DOHH2 (cell line): ENCODE measurements at regions not wholly inside any gene's neighbourhood (a gene's known extent, or its start where the extent isn't known, plus 50 kb on each side); places are given as distances from the start of the nearest gene placed in this dataset.

ENCODE experiments used
- H3F3A ChIP-seq: fragments of 200-600 bp; sonication (generic), shearing (Covaris generic); 2 replicates; pipeline ENCODE4 v1.6.0; 2016; ENCODE audit warnings: antibody characterized with exemption, mild to moderate bottlenecking; ENCODE audit not compliant: control insufficient read depth, insufficient read depth
- H3K27ac ChIP-seq: fragments of 200-600 bp; sonication (generic); 2 replicates; pipeline ENCODE4 v1.5.1; 2014; ENCODE audit warnings: low read depth, mild to moderate bottlenecking, low read length, moderate library complexity
- H3K27me3 ChIP-seq: fragments of 200-600 bp; sonication (generic); 2 replicates; pipeline ENCODE4 v1.6.1; 2014; ENCODE audit warnings: mild to moderate bottlenecking, low read length, mixed read lengths; ENCODE audit not compliant: control insufficient read depth
- H3K36me3 ChIP-seq: fragments of 200-600 bp; sonication (generic); 2 replicates; pipeline ENCODE4 v1.6.1; 2014; ENCODE audit warnings: mild to moderate bottlenecking, low read length, moderate library complexity, mixed read lengths; ENCODE audit not compliant: control insufficient read depth
- H3K4me1 ChIP-seq: fragments of 200-600 bp; sonication (generic); 2 replicates; pipeline ENCODE4 v1.6.1; 2014; ENCODE audit warnings: mild to moderate bottlenecking, low read length, mixed read lengths; ENCODE audit not compliant: control insufficient read depth
- H3K4me2 ChIP-seq: fragments of 200-600 bp; sonication (generic); 2 replicates; pipeline ENCODE4 v1.6.0; 2014; ENCODE audit warnings: mild to moderate bottlenecking, low read length, moderate library complexity
- H3K4me3 ChIP-seq: fragments of 200-600 bp; sonication (generic); 2 replicates; pipeline ENCODE4 v1.5.1; 2014; ENCODE audit warnings: mild to moderate bottlenecking, low read length, mixed read lengths
- H3K79me2 ChIP-seq: fragments of 200-600 bp; sonication (generic); 2 replicates; pipeline ENCODE4 v1.6.1; 2014; ENCODE audit warnings: mild to moderate bottlenecking, low read length, mixed read lengths; ENCODE audit not compliant: control insufficient read depth
- H3K9me2 ChIP-seq: fragments of 200-600 bp; sonication (generic); replicated peaks from 2 replicates; pipeline ENCODE4 v1.6.1; 2014; ENCODE audit warnings: mild to moderate bottlenecking, low read length, mixed read lengths; ENCODE audit not compliant: control insufficient read depth
- H3K9me3 ChIP-seq: fragments of 200-600 bp; sonication (generic); 2 replicates; pipeline ENCODE4 v1.6.1; 2014; ENCODE audit warnings: antibody characterized with exemption, low read length, mixed read lengths; ENCODE audit not compliant: control insufficient read depth, insufficient read depth
- H4K20me1 ChIP-seq: fragments of 200-600 bp; sonication (generic); 2 replicates; pipeline ENCODE4 v1.6.0; 2014; ENCODE audit warnings: low read depth, mild to moderate bottlenecking, antibody characterized with exemption, low read length, moderate library complexity; ENCODE audit not compliant: control insufficient read depth, insufficient read depth
- CTCF ChIP-seq: fragments of 200-600 bp; sonication (generic); IDR thresholded peaks from one replicate; pipeline ENCODE4 v1.5.1; 2014; ENCODE audit warnings: antibody characterized with exemption, mild to moderate bottlenecking, low read depth, low read length; ENCODE audit not compliant: poor library complexity, severe bottlenecking
- EZH2phosphoT487 ChIP-seq: fragments of 200-600 bp; sonication (generic); IDR thresholded peaks from 2 replicates; pipeline ENCODE4 v1.6.1; 2017; ENCODE audit warnings: borderline replicate concordance, mild to moderate bottlenecking, antibody characterized with exemption, low read length, moderate library complexity, mixed read lengths

DNA sequence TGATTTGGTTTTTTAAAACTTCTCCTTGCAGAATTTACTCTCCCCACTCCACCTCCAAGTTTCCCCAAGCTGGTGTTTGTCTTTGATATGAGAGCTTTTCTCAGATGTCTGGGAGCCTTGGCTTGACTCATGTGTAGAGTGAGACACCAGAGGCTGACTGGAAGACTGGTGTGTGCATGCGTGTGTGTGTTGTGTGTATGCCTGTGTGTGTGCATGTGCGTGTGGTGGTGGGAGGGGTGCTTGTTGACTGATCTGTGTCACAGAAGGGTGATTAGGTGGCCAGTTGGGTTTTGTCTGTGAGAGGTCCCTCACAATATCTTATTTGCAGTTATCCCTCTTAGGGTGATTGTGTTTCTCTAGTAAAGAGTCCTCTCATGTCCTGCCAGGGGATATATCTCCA is 50.5 kb upstream of the HPCAL1 start:
- no peaks in the 10 kb centered on the region for H3K9me2 ChIP-seq
- H3K27ac ChIP-seq: no peak overlapping the region
- no peaks in the 10 kb centered on the region for H4K20me1 ChIP-seq
- H3K9me3 ChIP-seq: peaks cover 11% of the 10 kb centered on the region
- H3K36me3 ChIP-seq: no peaks in the 10 kb centered on the region
- H3K4me1 ChIP-seq: no peaks in the 10 kb centered on the region
- TF ChIP-seq EZH2phosphoT487 (no peak), CTCF (no peak)
- no peaks in the 10 kb centered on the region for H3K79me2 ChIP-seq
- H3F3A ChIP-seq: no peaks in the 10 kb centered on the region
- H3K4me2 ChIP-seq: no peak overlapping the region
- no peak overlapping the region for H3K4me3 ChIP-seq
- H3K27me3 ChIP-seq: no peaks in the 10 kb centered on the region

DNA sequence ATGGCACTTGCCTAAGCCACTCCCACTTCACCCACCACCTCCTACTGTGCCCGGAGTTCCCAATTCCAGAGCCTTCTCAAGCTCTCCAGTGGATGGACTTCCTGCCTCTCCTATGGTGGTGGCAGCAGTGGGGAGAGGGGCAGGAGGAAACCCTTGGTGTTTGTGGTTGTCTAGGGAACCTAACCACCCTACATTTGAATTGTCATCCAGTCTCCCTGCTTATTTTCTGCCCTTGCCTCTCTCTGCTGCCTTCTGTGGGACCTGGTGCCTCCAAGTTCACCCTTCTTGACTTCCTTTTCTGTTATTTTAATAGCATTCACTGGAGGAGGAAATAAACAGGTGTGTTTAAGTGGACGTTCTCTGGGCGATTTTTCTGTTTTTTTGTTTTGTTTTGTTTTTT is 50.0 kb upstream of the HPCAL1 start:
- Histone ChIP-seq H3K9me3 (peaks cover 11% of the 10 kb centered on the region), H3K79me2 (no peaks in the 10 kb centered on the region), H3K36me3 (no peaks in the 10 kb centered on the region), H3F3A (no peaks in the 10 kb centered on the region), H3K27me3 (no peaks in the 10 kb centered on the region), H3K4me2 (no peak overlapping the region), H3K4me1 (no peaks in the 10 kb centered on the region), H3K27ac (no peak overlapping the region), H3K4me3 (no peak overlapping the region), H3K9me2 (no peaks in the 10 kb centered on the region), H4K20me1 (no peaks in the 10 kb centered on the region)
- TF ChIP-seq CTCF (no peak), EZH2phosphoT487 (no peak)
